A673 (cell line): ENCODE measurements at regions not wholly inside any gene's neighbourhood (a gene's known extent, or its start where the extent isn't known, plus 50 kb on each side); places are given as distances from the start of the nearest gene placed in this dataset.

ENCODE experiments used
- BruUV-seq: library from RNA; stranded (reverse); fragments of 400-500 nt; replicated peaks from 2 replicates; lab custom pipeline; 2021; lab: Mats Ljungman, UMichigan
- CTCF ChIA-PET: fragments of 300-600 bp; sonication (Branson Sonifier 250); formaldehyde crosslinking; loops from one replicate; lab custom pipeline; 2022; ENCODE audit warnings: antibody characterized with exemption; lab: Charles Lee
- POLR2A ChIA-PET: fragments of 300-600 bp; sonication (Branson Sonifier 250); formaldehyde crosslinking; loops from one replicate; lab custom pipeline; 2022; ENCODE audit warnings: antibody characterized with exemption; ENCODE audit not compliant: low non-redundant PET; lab: Charles Lee
- DNase-seq: peaks from one replicate; pipeline ENCODE4 v3.0.0-alpha.2; 2015; ENCODE audit warnings: low spot score
- H3K27ac ChIP-seq: fragments of 200-600 bp; sonication (generic); 2 replicates; pipeline ENCODE4 v1.5.1; 2016; ENCODE audit warnings: mixed run types, low read depth, mild to moderate bottlenecking, mixed read lengths, antibody characterized with exemption, low read length; ENCODE audit not compliant: poor library complexity, severe bottlenecking
- H3K27me3 ChIP-seq: fragments of 200-600 bp; sonication (generic); replicated peaks from 2 replicates; pipeline ENCODE4 v1.6.1; 2017; ENCODE audit warnings: mixed run types, low read depth, mild to moderate bottlenecking, mixed read lengths, antibody characterized with exemption, low read length; ENCODE audit not compliant: insufficient read depth, poor library complexity
- H3K36me3 ChIP-seq: fragments of 200-600 bp; sonication (generic); 2 replicates; pipeline ENCODE4 v1.6.1; 2016; ENCODE audit warnings: mixed run types, mild to moderate bottlenecking, mixed read lengths, antibody characterized with exemption, low read length; ENCODE audit not compliant: insufficient read depth, poor library complexity, severe bottlenecking
- H3K4me1 ChIP-seq: fragments of 200-600 bp; sonication (generic); 2 replicates; pipeline ENCODE4 v1.6.1; 2017; ENCODE audit warnings: mixed run types, mild to moderate bottlenecking, mixed read lengths, antibody characterized with exemption, low read length; ENCODE audit not compliant: insufficient read depth, poor library complexity, severe bottlenecking
- H3K4me3 ChIP-seq: fragments of 200-600 bp; sonication (generic); 2 replicates; pipeline ENCODE4 v1.5.1; 2016; ENCODE audit warnings: low read depth, mixed run types, mild to moderate bottlenecking, mixed read lengths, low read length; ENCODE audit not compliant: poor library complexity, severe bottlenecking
- H3K9me3 ChIP-seq: fragments of 200-600 bp; sonication (generic); 2 replicates; pipeline ENCODE4 v1.6.1; 2016; ENCODE audit warnings: mixed run types, low read depth, mild to moderate bottlenecking, mixed read lengths, antibody characterized with exemption, low read length; ENCODE audit not compliant: poor library complexity, severe bottlenecking
- EZH2 ChIP-seq: fragments of 200-600 bp; sonication (generic); IDR thresholded peaks from 2 replicates; pipeline ENCODE4 v1.6.1; 2017; ENCODE audit warnings: borderline replicate concordance, low read depth, mild to moderate bottlenecking, mixed read lengths, antibody characterized with exemption, low read length; ENCODE audit not compliant: poor library complexity, severe bottlenecking
- intact Hi-C: fragments of 100-400 bp; cut with micrococcal nuclease; formaldehyde crosslinking; loops from one replicate; pipeline ENCODE4 v1.10.0; 2022; ENCODE audit not compliant: unreplicated experiment
- TF ChIP-seq, protein P1 (sequence below): fragments of 300-800, 200-600 bp; sonication (generic); conservative IDR thresholded peaks from 2 replicates; pipeline ENCODE4 v1.5.1; 2017; ENCODE audit warnings: low read depth, mild to moderate bottlenecking, antibody characterized with exemption, low read length, moderate library complexity, mixed read lengths

DNA sequence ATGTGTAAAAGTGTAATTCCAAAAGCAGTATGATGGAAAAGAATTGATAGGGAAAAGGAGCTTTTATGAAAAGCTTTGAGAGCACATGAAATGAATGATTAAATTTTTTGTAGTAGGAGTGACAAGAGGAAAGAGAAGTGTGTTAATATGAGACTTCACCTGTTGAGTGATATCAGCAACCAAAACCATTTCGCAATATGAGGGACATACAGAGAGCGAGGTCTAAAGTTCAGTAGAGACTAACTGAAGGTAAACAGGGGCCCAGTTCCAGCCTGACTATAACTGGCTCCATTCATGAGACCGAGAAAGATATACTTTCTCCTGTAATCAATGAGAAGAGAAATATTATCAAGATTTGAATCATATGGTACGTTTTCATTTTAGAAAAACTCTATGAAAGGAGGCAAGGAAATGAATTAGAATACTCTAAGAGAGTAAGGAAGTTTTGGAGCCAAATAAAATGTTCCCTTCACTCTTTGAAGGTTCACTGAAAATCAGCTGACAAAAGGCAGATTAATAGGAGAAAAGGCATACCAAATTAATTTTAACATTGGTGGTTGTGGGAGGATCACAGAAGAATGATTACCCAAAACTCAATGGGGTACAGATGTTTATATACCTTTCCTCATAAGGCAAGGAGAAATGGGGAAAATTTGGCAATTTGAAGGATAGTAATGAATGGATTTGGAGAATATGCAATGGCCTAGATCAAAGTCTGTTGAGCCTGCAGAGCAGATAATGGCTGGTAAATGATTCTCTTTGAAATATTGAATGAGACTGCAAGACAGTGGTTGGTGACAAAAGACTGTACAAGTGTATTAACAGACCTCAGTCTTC, 932.2 kb downstream of the TDRD15 start:
- DNase-seq, result no peak
- Histone ChIP-seq H3K27me3 (no peaks in the 10 kb centered on the region), H3K4me1 (no peaks in the 10 kb centered on the region), H3K27ac (no peak overlapping the region), H3K36me3 (no peaks in the 10 kb centered on the region), H3K9me3 (no peaks in the 10 kb centered on the region), H3K4me3 (no peak overlapping the region)
- TF ChIP-seq, protein P1, sequence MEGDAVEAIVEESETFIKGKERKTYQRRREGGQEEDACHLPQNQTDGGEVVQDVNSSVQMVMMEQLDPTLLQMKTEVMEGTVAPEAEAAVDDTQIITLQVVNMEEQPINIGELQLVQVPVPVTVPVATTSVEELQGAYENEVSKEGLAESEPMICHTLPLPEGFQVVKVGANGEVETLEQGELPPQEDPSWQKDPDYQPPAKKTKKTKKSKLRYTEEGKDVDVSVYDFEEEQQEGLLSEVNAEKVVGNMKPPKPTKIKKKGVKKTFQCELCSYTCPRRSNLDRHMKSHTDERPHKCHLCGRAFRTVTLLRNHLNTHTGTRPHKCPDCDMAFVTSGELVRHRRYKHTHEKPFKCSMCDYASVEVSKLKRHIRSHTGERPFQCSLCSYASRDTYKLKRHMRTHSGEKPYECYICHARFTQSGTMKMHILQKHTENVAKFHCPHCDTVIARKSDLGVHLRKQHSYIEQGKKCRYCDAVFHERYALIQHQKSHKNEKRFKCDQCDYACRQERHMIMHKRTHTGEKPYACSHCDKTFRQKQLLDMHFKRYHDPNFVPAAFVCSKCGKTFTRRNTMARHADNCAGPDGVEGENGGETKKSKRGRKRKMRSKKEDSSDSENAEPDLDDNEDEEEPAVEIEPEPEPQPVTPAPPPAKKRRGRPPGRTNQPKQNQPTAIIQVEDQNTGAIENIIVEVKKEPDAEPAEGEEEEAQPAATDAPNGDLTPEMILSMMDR, result no peak
- no peak for TF ChIP-seq EZH2
- BruUV-seq, result no TSS peak
- CTCF ChIA-PET, result no interaction called here
- POLR2A ChIA-PET, result no interaction called here
- intact Hi-C loops, result no loop called here

DNA sequence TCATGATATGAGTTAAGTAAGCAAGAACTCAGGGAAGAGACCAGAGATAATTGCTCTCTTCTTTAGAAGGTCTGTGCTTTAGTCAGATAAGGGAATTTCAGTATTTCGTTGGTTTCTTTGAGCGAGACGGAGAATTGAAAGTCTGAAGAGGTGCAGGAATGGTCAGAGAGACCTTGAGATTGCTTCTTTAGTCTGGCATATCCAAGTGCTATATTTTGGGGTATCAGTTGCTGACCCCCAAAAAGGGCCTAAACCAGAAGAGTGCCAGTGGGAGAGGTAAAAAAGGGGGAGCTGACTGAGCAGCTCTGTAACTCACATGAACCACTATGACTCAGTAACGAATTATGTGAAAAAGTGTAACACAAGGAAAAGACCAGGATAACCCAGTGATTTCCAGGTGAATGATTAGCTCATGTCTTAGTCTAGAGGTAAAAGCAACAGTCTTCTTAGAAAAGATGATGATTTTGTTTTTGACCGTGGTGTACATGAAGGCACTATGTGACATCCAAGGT, 932.9 kb downstream of the TDRD15 start:
- no peak overlapping the region for H3K4me3 ChIP-seq
- CTCF ChIA-PET, result no interaction called here
- H3K4me1 ChIP-seq, result no peaks in the 10 kb centered on the region
- TF ChIP-seq, protein P1, result no peak
- no peak for TF ChIP-seq EZH2
- BruUV-seq, result no TSS peak
- H3K36me3 ChIP-seq, result no peaks in the 10 kb centered on the region
- POLR2A ChIA-PET, result no interaction called here
- no peak overlapping the region for H3K27ac ChIP-seq
- no peaks in the 10 kb centered on the region for H3K27me3 ChIP-seq
- no peaks in the 10 kb centered on the region for H3K9me3 ChIP-seq
- no peak for DNase-seq
- intact Hi-C loops, result no loop called here

DNA sequence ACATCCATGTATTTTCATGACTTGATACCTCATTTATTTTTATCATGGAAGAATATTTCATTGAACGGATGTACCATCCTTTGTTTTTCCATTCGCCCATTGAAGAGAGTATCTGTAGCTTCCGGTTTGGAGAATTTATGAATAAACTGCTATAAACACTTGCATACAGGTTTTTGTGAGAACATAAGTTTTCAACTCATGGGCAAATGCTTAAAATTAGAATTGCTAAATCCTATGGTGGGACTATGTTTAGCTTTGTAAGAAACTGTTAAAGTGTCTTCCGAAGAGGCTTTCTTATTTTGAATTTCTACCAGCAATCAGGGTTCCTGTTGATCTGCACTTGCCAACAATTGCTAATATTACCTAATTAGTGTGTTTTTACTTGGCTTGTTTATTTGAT, 938.9 kb downstream of the TDRD15 start:
- H3K27ac ChIP-seq, result no peak overlapping the region
- TF ChIP-seq, protein P1, result no peak
- TF ChIP-seq EZH2, result no peak
- peaks cover 4% of the 10 kb centered on the region for H3K27me3 ChIP-seq
- no TSS peak for BruUV-seq
- intact Hi-C loops, result no loop called here
- DNase-seq, result no peak
- H3K4me1 ChIP-seq, result no peaks in the 10 kb centered on the region
- ChIA-PET CTCF (no interaction called here), POLR2A (no interaction called here)
- H3K36me3 ChIP-seq, result no peaks in the 10 kb centered on the region
- no peaks in the 10 kb centered on the region for H3K9me3 ChIP-seq
- no peak overlapping the region for H3K4me3 ChIP-seq
